ENCODE measurements at regions not wholly inside any gene's neighbourhood (a gene's known extent, or its start where the extent isn't known, plus 50 kb on each side); places are given as distances from the start of the nearest gene placed in this dataset.

DNA sequence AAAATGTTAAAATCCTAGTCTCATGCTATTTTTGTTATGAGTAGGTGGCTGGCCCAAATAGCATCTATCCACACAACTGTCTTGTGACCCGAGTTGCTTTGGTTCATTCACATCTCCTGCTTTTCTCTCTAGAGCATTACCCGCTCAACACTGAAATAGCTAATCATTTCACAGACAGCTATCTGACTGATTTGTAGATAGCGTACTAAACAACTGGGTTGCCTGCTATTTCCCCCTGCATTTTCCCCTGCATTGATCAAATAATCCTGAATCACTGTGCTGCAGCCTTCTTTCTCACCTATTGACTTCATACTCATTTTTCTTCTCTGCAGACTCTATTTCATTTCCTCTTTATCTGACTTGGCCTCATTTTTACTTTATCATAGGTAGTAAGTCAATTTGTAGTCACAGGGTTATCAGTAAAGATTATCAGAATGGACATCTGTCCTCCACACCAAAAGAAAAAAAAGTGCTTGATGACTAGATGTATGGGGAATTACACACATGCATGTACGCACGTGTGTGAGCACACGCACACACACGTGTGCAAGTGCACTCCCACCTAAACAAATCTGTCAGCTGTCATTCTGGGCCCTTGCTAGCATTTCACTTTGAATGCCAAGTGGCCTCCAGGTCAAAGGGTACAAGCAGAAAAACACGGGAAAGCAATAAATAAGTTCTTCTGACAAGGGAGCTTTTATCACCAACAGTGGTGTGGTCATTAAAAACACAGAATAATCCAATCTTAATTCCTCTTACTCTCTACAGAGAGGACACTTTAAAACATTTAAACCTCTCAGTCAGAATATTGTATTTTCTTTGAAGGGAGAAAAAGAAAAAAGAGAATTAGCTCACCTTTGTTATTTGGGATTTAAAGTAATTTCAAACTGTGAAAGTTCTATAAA lies 501.6 kb downstream of the EFNA5 start:
- no peaks in the 10 kb centered on the region for H3K36me3 ChIP-seq
- no peak overlapping the region for H3K4me3 ChIP-seq
- no peak for TF ChIP-seq Cebpa-rat (IDR thresholded peaks at IDR 0.05)
- H3K4me2 ChIP-seq, result no peak overlapping the region
- peaks cover 22% of the 10 kb centered on the region for H3K9me3 ChIP-seq
- H3K9ac ChIP-seq, result no peak overlapping the region
- H3K27ac ChIP-seq, result no peak overlapping the region
- no peaks in the 10 kb centered on the region for H3K4me1 ChIP-seq
- H3K27me3 ChIP-seq, result no peaks in the 10 kb centered on the region
- H4K20me1 ChIP-seq, result no peaks in the 10 kb centered on the region

DNA sequence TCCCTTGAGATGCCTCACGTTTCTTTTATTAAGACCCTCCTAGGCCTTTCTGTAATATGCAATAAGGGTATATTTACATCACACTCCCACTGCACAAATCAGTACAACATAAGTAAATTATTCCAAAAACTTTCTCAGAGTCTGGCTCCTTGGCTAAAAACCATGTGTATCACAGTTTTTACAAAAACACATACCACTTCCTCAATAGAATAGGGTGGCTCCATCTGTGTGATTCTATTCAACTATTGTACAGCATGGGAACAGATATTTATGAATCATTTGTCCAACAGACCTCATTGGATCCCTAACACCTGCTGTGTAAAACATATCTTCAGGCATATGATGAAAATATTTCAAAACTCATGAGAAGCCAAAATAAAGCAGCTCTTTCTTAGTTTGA lies 502.7 kb downstream of the EFNA5 start:
- H3K27me3 ChIP-seq, result no peaks in the 10 kb centered on the region
- H3K36me3 ChIP-seq, result no peaks in the 10 kb centered on the region
- H3K4me3 ChIP-seq, result no peak overlapping the region
- no peak overlapping the region for H3K4me2 ChIP-seq
- TF ChIP-seq Cebpa-rat (IDR thresholded peaks at IDR 0.05), result no peak
- H3K9ac ChIP-seq, result no peak overlapping the region
- H3K27ac ChIP-seq, result no peak overlapping the region
- peaks cover 22% of the 10 kb centered on the region for H3K9me3 ChIP-seq
- H3K4me1 ChIP-seq, result no peaks in the 10 kb centered on the region
- no peaks in the 10 kb centered on the region for H4K20me1 ChIP-seq

DNA sequence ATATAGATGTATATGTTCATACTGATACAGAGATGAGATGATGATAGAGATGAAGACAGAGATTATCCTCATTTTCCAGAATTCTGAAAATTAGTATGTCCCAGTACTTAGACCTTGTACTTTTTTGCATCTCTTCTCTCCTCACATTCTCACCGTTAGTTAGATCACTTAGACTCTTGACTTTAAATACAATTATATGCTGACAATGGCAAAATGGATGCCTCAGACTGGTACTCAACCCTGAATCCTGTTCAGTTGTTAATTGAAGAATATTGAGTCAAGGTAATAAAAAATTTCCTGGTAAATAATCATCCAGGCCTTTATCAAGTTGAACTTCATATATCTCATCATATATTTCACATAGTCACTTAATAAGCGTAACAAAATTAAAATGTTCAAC lies 505.4 kb downstream of the EFNA5 start:
- no peak for TF ChIP-seq Cebpa-rat (IDR thresholded peaks at IDR 0.05)
- no peak overlapping the region for H3K27ac ChIP-seq
- no peak overlapping the region for H3K4me3 ChIP-seq
- H4K20me1 ChIP-seq, result no peaks in the 10 kb centered on the region
- peaks cover 6% of the 10 kb centered on the region for H3K9me3 ChIP-seq
- no peak overlapping the region for H3K9ac ChIP-seq
- no peaks in the 10 kb centered on the region for H3K4me1 ChIP-seq
- H3K4me2 ChIP-seq, result no peak overlapping the region
- no peaks in the 10 kb centered on the region for H3K27me3 ChIP-seq
- no peaks in the 10 kb centered on the region for H3K36me3 ChIP-seq

DNA sequence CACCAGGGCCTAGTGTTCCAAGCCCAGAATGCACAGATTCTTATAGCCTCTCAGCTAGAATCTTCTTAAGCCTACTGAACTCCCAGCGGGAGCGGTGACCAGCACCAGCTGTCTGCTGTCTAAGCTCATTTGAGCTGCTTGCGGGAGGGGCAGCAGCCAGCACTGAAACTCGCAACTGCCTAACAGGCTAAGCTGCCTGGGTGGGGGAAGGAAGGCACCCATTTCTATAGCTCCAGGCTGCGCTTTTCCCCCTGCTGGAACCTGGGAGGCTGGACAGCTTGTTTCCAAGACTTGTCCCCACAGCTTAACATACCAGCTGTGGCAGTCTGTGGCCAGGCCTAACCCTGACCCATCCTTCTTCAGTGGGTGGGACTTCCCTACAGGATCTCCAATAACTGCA lies 512.9 kb downstream of the EFNA5 start:
- H3K4me3 ChIP-seq, result no peak overlapping the region
- H3K4me1 ChIP-seq, result no peaks in the 10 kb centered on the region
- H3K27me3 ChIP-seq, result no peaks in the 10 kb centered on the region
- no peak overlapping the region for H3K9ac ChIP-seq
- H3K36me3 ChIP-seq, result no peaks in the 10 kb centered on the region
- H3K4me2 ChIP-seq, result no peak overlapping the region
- H3K9me3 ChIP-seq, result no peaks in the 10 kb centered on the region
- TF ChIP-seq Cebpa-rat (IDR thresholded peaks at IDR 0.05), result no peak
- no peaks in the 10 kb centered on the region for H4K20me1 ChIP-seq
- no peak overlapping the region for H3K27ac ChIP-seq

DNA sequence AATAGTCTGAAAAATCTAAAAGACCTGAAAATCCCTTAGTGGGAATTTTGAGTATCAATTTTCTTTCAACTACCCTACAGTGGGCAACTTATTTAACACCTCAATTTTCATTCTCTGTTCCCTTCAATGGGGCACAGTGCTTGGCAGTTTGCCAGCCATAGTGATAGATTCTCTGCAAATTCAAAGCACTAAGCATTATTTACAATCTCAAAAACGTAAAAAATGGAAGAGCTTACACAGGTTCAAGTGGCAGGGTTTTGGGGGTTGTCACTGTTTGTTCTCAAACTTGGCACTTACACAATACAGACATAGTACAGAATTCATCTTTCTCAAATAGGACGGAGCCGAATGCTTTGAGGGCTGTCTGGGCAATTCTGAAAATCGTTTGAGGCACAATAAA lies 515.0 kb downstream of the EFNA5 start:
- TF ChIP-seq Cebpa-rat (IDR thresholded peaks at IDR 0.05), result no peak
- Histone ChIP-seq H3K27ac (no peak overlapping the region), H3K4me3 (no peak overlapping the region), H3K36me3 (no peaks in the 10 kb centered on the region), H3K4me1 (peaks cover 2% of the 10 kb centered on the region; the same call in 1 of the 2 replicates), H3K27me3 (no peaks in the 10 kb centered on the region), H3K4me2 (no peak overlapping the region), H3K9me3 (no peaks in the 10 kb centered on the region), H4K20me1 (no peaks in the 10 kb centered on the region), H3K9ac (no peak overlapping the region)

- no peak for TF ChIP-seq Cebpa-rat (IDR thresholded peaks at IDR 0.05)
- no peak overlapping the region for H3K4me2 ChIP-seq
- H3K4me1 ChIP-seq, result peaks cover 12% of the 10 kb centered on the region
These were observed 516.1 kb downstream of the EFNA5 start for GRCh38 chr5:107154593-107154992.

GRCh38 chr5:107153283-107153682 lies 517.5 kb downstream of the EFNA5 start:
- peaks cover 20% of the 10 kb centered on the region for H3K4me1 ChIP-seq
- H3K9me3 ChIP-seq, result no peaks in the 10 kb centered on the region
- H3K9ac ChIP-seq, result no peak overlapping the region
- no peak overlapping the region for H3K4me2 ChIP-seq
- no peaks in the 10 kb centered on the region for H3K36me3 ChIP-seq
- H4K20me1 ChIP-seq, result no peaks in the 10 kb centered on the region
- TF ChIP-seq Cebpa-rat (IDR thresholded peaks at IDR 0.05), result no peak
- H3K27ac ChIP-seq, result no peak overlapping the region
- H3K4me3 ChIP-seq, result no peak overlapping the region
- H3K27me3 ChIP-seq, result no peaks in the 10 kb centered on the region

More at GRCh38 chr5:107154593-107154992, 516.1 kb downstream of the EFNA5 start:
- H3K27ac ChIP-seq, result no peak overlapping the region
- H3K9me3 ChIP-seq, result no peaks in the 10 kb centered on the region
- H4K20me1 ChIP-seq, result no peaks in the 10 kb centered on the region
- H3K36me3 ChIP-seq, result no peaks in the 10 kb centered on the region
- H3K27me3 ChIP-seq, result no peaks in the 10 kb centered on the region
- no peak overlapping the region for H3K4me3 ChIP-seq
- no peak overlapping the region for H3K9ac ChIP-seq

- Histone ChIP-seq H3K4me3 (no peak overlapping the region), H3K27ac (no peak overlapping the region), H3K4me2 (peak overlapping the region; percentile 32), H3K4me1 (peaks cover 20% of the 10 kb centered on the region), H4K20me1 (no peaks in the 10 kb centered on the region), H3K27me3 (no peaks in the 10 kb centered on the region), H3K9ac (no peak overlapping the region), H3K36me3 (no peaks in the 10 kb centered on the region), H3K9me3 (no peaks in the 10 kb centered on the region)
- no peak for TF ChIP-seq Cebpa-rat (IDR thresholded peaks at IDR 0.05)
These were observed 521.3 kb downstream of the EFNA5 start for GRCh38 chr5:107149243-107150005.

GRCh38 chr5:107147589-107147988 lies 523.1 kb downstream of the EFNA5 start:
- H4K20me1 ChIP-seq, result no peaks in the 10 kb centered on the region
- H3K9ac ChIP-seq, result no peak overlapping the region
- H3K4me1 ChIP-seq, result peaks cover 20% of the 10 kb centered on the region
- H3K27me3 ChIP-seq, result no peaks in the 10 kb centered on the region
- H3K27ac ChIP-seq, result no peak overlapping the region
- no peaks in the 10 kb centered on the region for H3K9me3 ChIP-seq
- H3K36me3 ChIP-seq, result no peaks in the 10 kb centered on the region
- TF ChIP-seq Cebpa-rat (IDR thresholded peaks at IDR 0.05), result no peak
- no peak overlapping the region for H3K4me3 ChIP-seq
- no peak overlapping the region for H3K4me2 ChIP-seq

DNA sequence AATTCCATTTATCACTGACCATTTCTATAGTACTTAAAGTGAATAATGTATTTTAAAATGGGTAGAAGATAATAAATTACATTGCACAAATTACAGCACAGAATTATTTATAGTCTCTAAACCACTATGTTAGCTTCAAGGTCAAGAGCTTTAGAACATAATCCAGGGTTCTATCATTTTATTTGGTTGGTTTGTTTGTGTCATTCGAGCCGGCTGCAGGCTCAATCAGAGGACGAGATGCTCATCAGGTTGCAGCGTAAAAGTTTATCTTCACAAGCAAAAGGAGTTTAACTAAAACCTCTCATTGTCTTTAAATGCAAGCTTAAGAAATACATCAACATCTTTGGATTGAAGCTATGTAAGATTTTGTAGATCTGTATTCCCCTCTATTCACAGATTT lies 523.8 kb downstream of the EFNA5 start:
- no peak overlapping the region for H3K4me2 ChIP-seq
- TF ChIP-seq Cebpa-rat (IDR thresholded peaks at IDR 0.05), result no peak
- H3K4me3 ChIP-seq, result no peak overlapping the region
- H3K27me3 ChIP-seq, result no peaks in the 10 kb centered on the region
- H3K4me1 ChIP-seq, result peaks cover 20% of the 10 kb centered on the region
- H3K36me3 ChIP-seq, result no peaks in the 10 kb centered on the region
- H3K9ac ChIP-seq, result no peak overlapping the region
- H3K27ac ChIP-seq, result no peak overlapping the region
- H4K20me1 ChIP-seq, result no peaks in the 10 kb centered on the region
- no peaks in the 10 kb centered on the region for H3K9me3 ChIP-seq
